ENCODE measurements at regions not wholly inside any gene's neighbourhood (a gene's known extent, or its start where the extent isn't known, plus 50 kb on each side); places are given as distances from the start of the nearest gene placed in this dataset.

GRCh38 chr5:3736466-3736865, 140.8 kb downstream of the IRX1 start:
- DNase-seq (ENCODE audit: low spot score) = no peak

GRCh38 chr5:3736926-3737325, 141.3 kb downstream of the IRX1 start:
- DNase-seq (ENCODE audit: low spot score) = no peak

- no peak for DNase-seq (ENCODE audit: low spot score)
These were observed 143.3 kb downstream of the IRX1 start for GRCh38 chr5:3738919-3739318.

GRCh38 chr5:3740546-3741373, 145.1 kb downstream of the IRX1 start:
- no peak for DNase-seq (ENCODE audit: low spot score)

- DNase-seq (ENCODE audit: low spot score) = no peak
These were observed 145.7 kb downstream of the IRX1 start for GRCh38 chr5:3741374-3741770.

GRCh38 chr5:3742750-3743149, 147.1 kb downstream of the IRX1 start:
- no peak for DNase-seq (ENCODE audit: low spot score)

- DNase-seq (ENCODE audit: low spot score) = no peak
These were observed 156.2 kb downstream of the IRX1 start for GRCh38 chr5:3751846-3752245.

GRCh38 chr5:3778000-3778550, 182.4 kb downstream of the IRX1 start:
- no peak for DNase-seq (ENCODE audit: low spot score)

GRCh38 chr5:3778945-3779344, 183.3 kb downstream of the IRX1 start:
- DNase-seq (ENCODE audit: low spot score) = no peak

GRCh38 chr5:3780278-3780677, 184.6 kb downstream of the IRX1 start:
- DNase-seq (ENCODE audit: low spot score) = no peak

- DNase-seq (ENCODE audit: low spot score) = no peak
These were observed 185.3 kb downstream of the IRX1 start for GRCh38 chr5:3780907-3781306.

- no peak for DNase-seq (ENCODE audit: low spot score)
These were observed 189.2 kb downstream of the IRX1 start for GRCh38 chr5:3784854-3785253.

- no peak for DNase-seq (ENCODE audit: low spot score)
These were observed 190.5 kb downstream of the IRX1 start for GRCh38 chr5:3786165-3786564.

GRCh38 chr5:3786891-3787430, 191.3 kb downstream of the IRX1 start:
- no peak for DNase-seq (ENCODE audit: low spot score)

GRCh38 chr5:3787604-3788003, 192.0 kb downstream of the IRX1 start:
- DNase-seq (ENCODE audit: low spot score) = no peak

- no peak for DNase-seq (ENCODE audit: low spot score)
These were observed 194.0 kb downstream of the IRX1 start for GRCh38 chr5:3789519-3790193.

GRCh38 chr5:3793162-3793561, 197.5 kb downstream of the IRX1 start:
- DNase-seq (ENCODE audit: low spot score) = no peak

GRCh38 chr5:3794611-3795010, 199.0 kb downstream of the IRX1 start:
- no peak for DNase-seq (ENCODE audit: low spot score)

- DNase-seq (ENCODE audit: low spot score) = no peak
These were observed 201.1 kb downstream of the IRX1 start for GRCh38 chr5:3796736-3797135.

GRCh38 chr5:3801967-3802366, 206.3 kb downstream of the IRX1 start:
- no peak for DNase-seq (ENCODE audit: low spot score)

GRCh38 chr5:3809455-3809854, 213.8 kb downstream of the IRX1 start:
- DNase-seq (ENCODE audit: low spot score) = no peak

GRCh38 chr5:3811116-3811515, 215.5 kb downstream of the IRX1 start:
- DNase-seq (ENCODE audit: low spot score) = no peak

- no peak for DNase-seq (ENCODE audit: low spot score)
These were observed 223.0 kb downstream of the IRX1 start for GRCh38 chr5:3818624-3819023.

All from kidney capillary endothelial cell (primary cell).